ENCODE measurements at regions not wholly inside any gene's neighbourhood (a gene's known extent, or its start where the extent isn't known, plus 50 kb on each side); places are given as distances from the start of the nearest gene placed in this dataset.

- DNase-seq (ENCODE audit: low spot score), result no peak
Measured at GRCh38 chr3:13208706-13209633, 135.7 kb upstream of the IQSEC1 start.

- no peak for DNase-seq (ENCODE audit: low spot score)
Measured at GRCh38 chr3:13207975-13208705, 134.9 kb upstream of the IQSEC1 start.

- no peak for DNase-seq (ENCODE audit: low spot score)
Measured at GRCh38 chr3:13207578-13207922, 134.3 kb upstream of the IQSEC1 start.

GRCh38 chr3:13206799-13207577, 133.8 kb upstream of the IQSEC1 start:
- DNase-seq (ENCODE audit: low spot score), result no peak

GRCh38 chr3:13205567-13206143, 132.4 kb upstream of the IQSEC1 start:
- DNase-seq (ENCODE audit: low spot score), result no peak

GRCh38 chr3:13204177-13204581, 130.9 kb upstream of the IQSEC1 start:
- DNase-seq (ENCODE audit: low spot score), result no peak

- DNase-seq (ENCODE audit: low spot score), result no peak
Measured at GRCh38 chr3:13203398-13204176, 130.4 kb upstream of the IQSEC1 start.

GRCh38 chr3:13202744-13203397, 129.6 kb upstream of the IQSEC1 start:
- DNase-seq (ENCODE audit: low spot score), result no peak

GRCh38 chr3:13201851-13202250, 128.6 kb upstream of the IQSEC1 start:
- DNase-seq (ENCODE audit: low spot score), result no peak

GRCh38 chr3:13200946-13201345, 127.7 kb upstream of the IQSEC1 start:
- no peak for DNase-seq (ENCODE audit: low spot score)

- no peak for DNase-seq (ENCODE audit: low spot score)
Measured at GRCh38 chr3:13200465-13200864, 127.2 kb upstream of the IQSEC1 start.

- DNase-seq (ENCODE audit: low spot score), result no peak
Measured at GRCh38 chr3:13199899-13200451, 126.7 kb upstream of the IQSEC1 start.

GRCh38 chr3:13199006-13199776, 126.0 kb upstream of the IQSEC1 start:
- no peak for DNase-seq (ENCODE audit: low spot score)

- no peak for DNase-seq (ENCODE audit: low spot score)
Measured at GRCh38 chr3:13198264-13198879, 125.1 kb upstream of the IQSEC1 start.

GRCh38 chr3:13197795-13198194, 124.6 kb upstream of the IQSEC1 start:
- no peak for DNase-seq (ENCODE audit: low spot score)

- DNase-seq (ENCODE audit: low spot score), result no peak
Measured at GRCh38 chr3:13197281-13197680, 124.1 kb upstream of the IQSEC1 start.

GRCh38 chr3:13195374-13195773, 122.1 kb upstream of the IQSEC1 start:
- DNase-seq (ENCODE audit: low spot score), result no peak

GRCh38 chr3:13194285-13195209, 121.3 kb upstream of the IQSEC1 start:
- DNase-seq (ENCODE audit: low spot score), result no peak
